Pulmonary artery endothelial cell (primary cell): ENCODE measurements at regions not wholly inside any gene's neighbourhood (a gene's known extent, or its start where the extent isn't known, plus 50 kb on each side); places are given as distances from the start of the nearest gene placed in this dataset.
"Not testable (repeated sequence)": the region's sequence is repeated elsewhere in the genome, so short reads cannot be mapped to it uniquely, and the experiment has no call there.

Experiments used
- DNase-seq: peaks from one replicate; pipeline ENCODE4 v3.0.0-alpha.2; 2011; ENCODE audit warnings: low read depth, low spot score

DNA sequence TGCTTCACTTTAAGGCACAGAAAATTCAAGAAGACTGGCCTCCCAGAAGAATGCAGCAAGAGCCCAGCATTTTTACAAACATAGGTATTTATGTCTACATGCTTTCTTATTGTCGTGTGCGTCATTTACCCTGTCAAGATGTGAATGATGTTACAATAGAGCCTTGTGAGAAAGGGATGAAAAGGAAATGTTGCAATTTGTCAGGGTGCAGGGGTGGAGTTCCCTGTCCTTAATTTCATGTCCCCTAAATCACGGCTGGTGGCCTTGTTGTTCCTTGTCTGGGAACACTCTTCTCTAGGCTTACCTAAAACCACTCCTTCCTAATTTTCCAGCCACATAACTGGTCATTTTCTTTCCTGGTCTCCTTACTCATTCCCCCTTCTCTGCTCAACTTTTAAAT, 194.2 kb downstream of the TXNL1 start:
- no peak for DNase-seq

DNA sequence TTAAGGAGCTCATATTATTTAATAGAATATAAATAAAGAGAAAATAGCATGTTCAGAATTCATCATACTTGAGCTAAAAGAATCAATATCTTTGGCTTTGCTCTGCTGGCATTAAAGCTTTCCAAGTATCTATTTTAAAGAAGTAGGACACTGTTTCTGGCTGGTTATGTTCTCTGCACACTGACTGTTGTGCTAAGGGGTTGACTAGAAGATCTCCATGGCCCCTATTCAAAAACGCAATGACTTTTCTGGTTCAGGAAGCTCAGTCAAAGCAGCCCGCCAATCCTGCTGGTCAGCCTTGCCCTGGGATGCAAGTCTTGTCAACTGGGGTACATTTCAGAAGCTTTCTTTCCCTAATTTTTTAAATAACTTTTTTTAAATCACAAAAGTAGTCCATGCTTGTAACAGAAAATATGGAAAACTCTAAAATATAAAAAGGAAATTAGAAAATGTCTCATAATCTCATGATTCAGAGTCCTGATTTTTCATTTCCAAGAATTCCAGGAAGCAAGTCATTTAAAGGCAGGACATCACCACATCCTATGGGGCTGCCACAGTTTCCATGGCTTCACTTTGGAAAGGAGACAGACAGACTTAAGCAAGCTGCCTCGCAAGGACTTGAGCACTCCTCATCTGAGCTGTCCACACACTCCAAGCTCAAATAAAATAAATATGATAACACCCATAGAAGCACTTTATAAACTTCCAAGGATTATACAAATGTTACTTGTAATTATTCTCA, 195.1 kb downstream of the TXNL1 start:
- peak; percentile 33 for DNase-seq

DNA sequence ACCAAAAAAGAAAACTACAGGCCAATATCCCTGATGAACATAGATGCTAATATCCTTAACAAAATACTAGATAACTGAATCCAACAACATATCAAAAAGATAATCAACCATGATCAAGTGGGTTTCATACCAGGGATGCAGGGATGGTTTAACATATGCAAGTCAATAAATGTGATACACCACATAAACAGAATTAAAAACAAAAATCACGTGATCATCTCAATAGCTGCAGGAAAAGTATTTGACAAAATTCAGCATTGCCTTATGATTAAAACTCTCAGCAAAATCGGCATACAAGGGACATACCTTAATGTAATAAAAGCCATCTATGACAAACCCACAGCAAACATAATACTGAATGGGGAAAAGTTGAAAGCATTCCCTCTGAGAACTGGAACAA, 199.9 kb downstream of the TXNL1 start:
- DNase-seq: not testable (repeated sequence)

DNA sequence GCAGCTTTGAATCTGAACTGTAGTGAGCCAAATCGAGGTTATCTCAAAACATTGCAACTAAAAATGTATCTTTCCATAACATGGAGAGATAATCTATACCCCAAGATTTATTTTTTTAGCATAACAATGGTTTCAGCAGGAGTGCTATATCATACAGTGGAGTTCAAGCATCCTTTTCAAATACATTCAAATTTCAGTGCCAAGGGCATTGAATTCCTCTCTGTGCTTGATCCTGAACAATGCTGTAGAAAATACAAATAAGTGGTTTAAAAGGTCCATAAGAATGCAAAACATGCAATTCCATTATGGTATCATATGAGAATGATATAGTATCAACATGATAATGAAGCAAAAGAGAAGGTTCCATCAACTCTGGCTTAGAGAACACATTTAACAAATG, 201.7 kb downstream of the TXNL1 start:
- DNase-seq: no peak

DNA sequence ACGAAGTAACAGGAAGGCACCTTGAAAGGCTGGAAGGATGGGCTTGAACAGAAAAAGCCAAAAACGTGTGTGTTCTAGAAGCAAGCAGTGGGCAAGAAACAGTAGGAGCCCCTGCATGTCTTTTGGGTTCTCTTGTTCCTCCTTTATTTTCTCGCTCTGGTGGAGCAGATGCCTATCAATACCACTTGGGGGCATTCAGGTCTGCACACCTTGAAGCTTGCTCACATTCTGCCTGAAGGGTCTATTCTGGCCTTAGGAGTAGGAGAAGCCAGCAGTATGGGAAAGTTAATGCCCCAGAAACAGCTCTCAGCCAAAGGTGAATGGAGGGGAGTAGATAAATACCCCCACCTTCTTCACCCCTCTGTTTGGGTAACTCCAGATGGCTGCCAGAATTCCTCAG, 204.5 kb downstream of the TXNL1 start:
- no peak for DNase-seq

DNA sequence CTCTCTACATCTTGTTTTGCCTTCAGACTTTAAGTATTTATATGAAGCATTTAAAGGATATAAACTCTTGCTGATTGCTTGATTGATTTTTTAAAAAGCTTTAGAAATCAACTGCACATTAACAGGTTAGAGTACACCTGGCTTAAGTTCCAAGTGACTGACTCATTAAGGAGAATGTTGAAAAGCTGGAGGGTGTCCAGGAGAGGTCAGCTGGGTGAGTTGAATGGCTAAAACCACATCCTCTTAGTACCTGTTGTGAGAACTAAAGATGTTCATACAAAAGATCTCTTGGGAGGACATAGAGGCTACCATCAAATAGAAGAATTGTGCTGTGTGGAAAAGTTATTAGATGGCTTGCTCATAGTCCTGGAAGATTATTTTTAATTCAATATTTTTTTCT, 206.8 kb downstream of the TXNL1 start:
- DNase-seq: no peak

DNA sequence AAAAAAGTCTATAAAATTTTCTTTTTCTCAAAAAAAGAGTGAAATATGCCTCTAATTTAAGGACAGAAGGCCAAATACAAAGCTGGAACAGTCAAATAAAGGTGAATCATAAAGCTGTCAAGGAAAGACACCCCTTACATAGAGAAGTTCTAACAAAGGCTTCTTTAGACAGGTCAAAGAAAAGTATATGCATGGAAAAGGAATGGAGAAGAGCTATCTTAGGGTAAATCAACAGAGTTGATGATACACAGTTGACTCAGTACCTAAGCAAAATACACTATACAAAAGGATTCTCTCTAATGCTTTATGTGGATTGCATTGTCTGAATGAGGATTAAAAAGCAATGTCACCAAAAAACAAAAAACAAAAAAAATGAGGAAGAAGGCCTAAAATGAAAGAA, 214.8 kb downstream of the TXNL1 start:
- DNase-seq: no peak

DNA sequence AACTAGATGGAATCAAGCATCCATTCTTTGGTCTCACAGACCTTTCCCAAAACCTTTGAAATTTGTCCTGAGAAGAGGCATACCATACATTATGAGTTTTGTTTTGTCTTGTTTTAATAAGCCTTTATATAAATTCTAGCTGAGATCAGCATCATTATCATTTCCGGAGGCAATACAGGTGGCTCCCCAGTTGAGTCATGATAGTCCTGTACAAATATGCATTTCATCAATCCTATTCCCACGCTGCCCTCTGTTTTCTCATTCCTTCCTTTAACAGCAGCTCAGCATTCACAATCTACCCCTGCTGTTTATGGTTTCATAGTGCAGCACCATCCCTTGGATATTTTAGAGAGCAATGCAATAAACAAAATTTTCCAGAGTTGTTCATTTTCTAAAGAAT, 216.7 kb downstream of the TXNL1 start:
- no peak for DNase-seq

DNA sequence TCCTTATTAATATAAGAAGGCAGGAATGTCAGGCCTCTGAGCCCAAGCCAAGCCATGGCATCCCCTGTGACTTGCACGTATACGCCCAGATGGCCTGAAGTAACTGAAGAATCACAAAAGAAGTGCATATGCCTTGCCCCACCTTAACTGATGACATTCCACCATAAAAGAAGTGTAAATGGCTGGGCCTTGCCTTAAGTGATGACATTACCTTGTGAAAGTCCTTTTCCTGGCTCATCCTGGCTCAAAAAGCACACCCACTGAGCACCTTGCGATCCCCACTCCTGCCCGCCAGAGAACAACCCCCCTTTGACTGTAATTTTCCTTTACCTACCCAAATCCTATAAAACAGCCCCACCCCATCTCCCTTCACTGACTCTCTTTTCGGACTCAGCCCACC, 217.5 kb downstream of the TXNL1 start:
- not testable (repeated sequence) for DNase-seq

DNA sequence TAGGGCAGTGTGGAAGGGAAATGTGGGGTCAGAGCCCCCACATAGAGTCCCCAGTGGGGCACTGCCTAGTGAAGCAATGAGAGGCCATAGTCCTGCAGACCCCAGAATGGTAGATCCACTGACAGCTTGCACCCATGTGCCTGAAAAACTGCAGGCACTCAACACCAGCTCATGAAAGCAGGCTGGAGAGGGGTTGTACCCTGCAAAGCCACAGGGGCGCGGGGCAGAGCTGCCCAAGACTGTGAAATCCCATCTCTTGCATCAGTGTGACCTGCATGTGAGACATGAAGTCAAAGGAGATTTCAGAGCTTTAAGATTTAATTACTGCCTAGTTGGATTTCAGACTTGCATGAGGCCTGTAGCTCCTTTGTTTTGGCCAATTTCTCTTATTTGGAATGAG, 224.0 kb downstream of the TXNL1 start:
- DNase-seq: no peak

DNA sequence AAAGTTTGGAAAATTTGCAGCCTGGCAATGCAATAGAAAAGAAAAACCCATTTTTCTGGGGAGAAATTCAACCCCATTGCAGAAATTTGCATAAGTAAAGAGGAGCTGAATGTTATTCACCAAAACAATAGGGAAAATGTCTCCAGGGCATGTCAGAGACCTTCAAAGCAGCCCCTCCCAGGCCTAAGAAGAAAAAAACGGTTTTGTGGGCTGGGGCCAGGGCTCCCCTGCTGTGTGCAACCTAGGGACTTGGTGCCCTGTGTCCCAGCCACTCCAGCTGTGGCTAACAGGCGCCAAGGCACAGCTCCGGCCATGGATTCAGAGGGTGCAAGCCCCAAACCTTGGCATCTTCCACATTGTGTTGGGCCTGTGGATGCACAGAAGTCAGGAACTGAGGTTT, 224.5 kb downstream of the TXNL1 start:
- DNase-seq: no peak

DNA sequence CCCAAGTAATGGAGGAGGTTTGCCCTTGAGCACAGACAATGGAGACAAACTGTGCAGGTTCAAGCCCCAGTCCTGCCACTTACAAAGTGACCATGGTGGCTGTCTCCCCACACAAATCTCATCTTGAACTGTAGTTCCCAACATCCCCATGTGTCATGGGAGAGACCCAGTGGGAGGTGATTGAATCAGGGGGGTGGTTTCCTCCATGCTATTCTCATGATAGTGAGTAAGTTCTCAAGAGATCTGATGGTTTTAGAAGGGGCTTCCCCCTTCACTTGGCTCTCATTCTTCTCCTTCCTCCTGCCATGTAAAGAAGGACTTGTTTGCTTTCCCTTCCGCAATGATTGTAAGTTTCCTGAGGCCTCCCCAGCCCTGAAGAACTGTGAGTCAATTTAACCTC, 225.4 kb downstream of the TXNL1 start:
- DNase-seq: no peak

DNA sequence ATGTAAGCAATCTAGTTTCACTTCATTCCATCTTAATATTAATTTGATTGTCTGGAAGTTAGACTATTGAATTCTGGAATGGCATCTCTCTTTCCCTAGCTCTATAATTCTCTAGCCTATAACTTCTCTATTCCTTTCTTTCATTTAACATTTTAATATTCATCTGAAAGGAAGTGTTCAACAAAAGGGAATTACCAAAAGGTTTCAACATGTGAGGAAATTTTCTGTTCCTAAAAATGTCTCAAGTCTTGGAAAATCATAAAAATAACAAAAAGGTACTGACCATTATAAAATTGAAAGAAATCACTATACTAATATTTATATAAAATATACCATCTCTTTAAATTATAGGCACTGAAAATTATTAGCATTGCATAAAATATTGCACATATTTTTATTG, 228.7 kb downstream of the TXNL1 start:
- no peak for DNase-seq

DNA sequence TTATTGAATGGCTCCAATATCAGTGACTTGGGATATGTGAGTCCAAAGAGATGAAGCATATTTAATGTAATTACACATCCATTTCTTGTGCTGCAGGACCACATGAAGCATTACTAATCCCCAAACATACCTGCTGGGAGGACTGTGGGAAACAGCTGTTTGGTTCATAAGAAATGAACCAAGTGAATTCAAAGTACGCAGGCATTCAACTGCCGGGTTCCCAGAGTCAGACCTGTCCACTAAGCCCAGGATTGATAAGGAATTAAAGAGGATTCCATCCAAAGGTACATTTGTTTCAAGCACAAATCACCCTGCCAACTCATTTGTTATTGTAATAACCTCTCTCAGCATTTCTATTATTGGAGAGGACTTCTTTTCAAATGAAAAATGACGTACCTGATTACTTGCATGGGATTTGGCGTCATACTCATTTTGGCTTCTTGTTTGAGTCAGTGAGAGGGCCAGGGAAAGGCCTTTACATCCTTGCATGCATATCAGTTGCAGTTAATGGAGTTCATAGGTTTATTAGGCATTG, 230.7 kb downstream of the TXNL1 start:
- no peak for DNase-seq

DNA sequence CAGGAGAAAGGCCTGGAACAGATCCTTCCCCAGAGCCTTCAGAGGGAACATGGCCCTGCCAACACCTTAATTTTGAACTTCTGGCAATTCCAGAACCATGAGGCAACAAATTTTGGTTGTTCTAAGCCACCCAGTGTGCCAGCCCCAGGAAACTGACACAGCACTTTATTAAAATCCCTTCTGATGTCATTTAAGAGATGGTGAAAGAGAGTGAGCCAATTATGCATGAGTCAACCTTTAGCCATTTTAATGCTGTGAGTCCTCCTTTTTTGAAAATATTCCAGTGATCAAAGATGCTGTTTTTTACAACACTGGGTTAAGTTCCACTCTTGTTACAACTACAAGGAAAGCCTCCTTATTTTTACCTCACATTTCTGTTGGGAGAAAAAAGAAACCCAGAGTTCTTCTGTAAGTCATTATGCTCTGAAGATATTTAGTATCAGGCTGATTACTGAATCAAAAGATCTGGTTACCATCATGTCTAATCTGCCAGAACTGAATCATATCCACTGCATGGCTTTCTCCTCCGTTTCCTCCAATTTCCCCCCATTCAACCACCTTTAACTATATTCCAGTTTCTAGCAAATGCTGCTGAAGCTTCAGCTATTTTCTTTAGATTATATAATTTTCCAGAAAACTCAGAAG, 235.4 kb downstream of the TXNL1 start:
- DNase-seq: no peak

DNA sequence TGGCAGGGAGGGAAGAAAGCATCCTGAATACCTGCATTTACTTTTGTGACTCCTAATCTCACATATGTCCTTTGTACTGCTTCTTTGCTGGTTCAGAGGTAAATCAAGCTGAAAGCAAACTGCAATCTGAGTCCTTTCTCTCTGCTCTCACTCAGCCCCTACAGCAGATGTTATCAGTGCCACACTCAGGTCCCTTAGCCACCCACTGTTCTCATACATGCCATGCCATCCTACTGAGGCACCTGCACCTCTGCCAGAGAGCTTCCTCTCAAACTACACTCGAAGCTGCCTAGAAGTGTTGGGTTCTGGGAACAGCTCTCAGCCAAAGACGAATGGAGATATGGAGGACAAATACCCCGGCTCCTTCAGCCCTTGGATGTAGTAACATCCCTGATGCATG, 244.5 kb downstream of the TXNL1 start:
- no peak for DNase-seq

DNA sequence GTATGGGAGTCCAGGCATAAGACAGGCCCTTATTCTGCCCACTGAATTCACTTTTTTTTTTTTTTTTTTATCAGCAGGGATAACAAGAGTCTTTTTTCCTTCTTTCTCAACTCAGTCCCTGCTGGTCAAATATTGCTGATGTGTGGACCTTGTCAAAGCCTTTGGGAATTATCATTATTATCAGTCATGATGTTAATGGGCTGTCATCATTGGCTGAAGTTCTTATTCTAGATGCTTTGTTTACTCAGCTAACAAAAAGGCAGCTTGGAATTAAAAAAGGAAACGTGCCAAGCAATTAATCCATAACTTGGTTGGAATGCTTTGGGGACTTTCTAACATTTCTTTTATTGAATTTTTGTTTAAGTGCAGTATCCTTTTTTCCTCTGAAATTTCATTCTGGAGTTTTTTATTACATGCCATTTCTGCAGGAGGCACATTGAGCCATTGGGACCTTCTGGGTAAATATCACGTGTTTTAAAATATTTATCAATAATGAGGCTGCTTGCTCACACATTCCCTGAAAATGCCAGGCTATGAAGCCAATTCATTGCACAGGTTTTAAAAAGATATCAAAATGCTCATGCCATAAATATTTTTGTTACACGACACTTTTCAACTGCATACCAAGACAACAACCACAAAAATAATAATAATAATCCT, 246.3 kb downstream of the TXNL1 start:
- no peak for DNase-seq

DNA sequence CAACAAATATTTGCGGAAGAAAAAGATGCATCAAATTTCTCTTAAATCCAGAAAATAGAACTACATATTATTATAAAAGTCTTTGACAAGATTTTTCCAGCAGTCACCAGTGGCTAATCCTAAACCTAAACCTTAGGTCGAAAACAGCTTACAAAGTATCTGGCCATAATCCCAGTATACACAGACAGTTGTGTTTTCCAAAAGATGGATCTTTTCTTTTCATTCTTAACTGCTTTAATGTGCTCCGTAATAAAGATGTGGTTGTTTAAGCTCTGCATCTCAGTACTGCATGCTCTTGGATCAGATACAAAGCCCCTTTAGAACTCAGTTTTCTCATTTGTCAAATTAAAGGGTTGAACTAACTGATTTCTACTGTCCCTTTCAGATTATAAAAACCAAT, 247.8 kb downstream of the TXNL1 start:
- no peak for DNase-seq

DNA sequence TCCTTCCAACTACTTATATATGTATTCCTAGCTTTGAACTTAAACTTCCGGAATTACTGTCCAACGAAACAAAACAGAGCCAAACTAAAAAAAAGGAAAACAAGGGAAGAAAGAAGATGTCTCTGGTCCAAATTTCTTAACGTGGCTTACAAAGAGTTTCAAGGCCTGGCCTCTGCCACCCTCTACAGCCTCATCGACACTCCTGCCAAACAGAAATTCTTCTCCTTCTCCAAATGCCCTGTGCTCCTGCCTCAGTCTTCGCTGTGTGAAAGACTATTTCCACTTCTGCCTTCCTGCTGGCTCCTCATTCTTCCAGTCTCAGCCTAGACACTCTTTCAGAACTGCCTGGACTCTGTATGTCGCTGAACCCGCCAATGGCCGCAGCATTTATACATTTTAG, 249.2 kb downstream of the TXNL1 start:
- DNase-seq: no peak

DNA sequence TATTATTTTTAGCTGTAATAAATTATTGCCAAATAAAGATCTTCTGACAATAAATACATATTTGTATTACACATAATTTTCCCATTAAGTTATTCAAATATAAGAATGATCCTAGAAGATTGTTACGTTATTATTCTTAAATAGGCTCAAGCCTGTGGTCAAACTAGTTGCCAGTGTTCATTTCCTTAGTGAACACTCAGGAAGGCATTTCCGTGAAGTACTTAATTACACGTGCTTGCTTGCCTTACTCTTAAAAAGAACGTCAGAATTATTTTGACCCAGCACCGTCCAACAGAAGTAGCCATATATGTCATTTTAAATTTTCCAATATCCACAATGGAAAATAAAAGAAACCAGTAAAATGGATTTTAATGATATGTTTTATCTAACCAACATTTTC, 249.8 kb downstream of the TXNL1 start:
- no peak for DNase-seq

DNA sequence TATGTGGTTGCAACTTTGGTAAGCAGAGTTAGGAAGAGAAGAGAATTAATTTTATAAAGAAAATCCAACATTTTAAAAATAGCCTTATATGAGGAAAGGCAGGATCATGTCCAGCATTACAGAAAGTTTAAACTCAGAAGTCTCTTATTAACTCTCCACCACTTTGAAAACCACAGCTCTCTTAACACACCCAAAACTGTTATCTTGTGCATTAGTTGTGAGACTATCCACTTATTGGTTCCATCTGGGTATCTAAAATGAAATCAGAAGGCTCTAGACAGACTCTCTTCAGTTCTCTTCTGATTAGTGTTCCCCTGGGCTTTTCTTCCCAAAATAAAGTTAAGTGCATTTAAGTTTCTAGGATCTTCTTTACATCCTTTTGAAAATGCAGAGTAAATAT, 251.5 kb downstream of the TXNL1 start:
- no peak for DNase-seq

DNA sequence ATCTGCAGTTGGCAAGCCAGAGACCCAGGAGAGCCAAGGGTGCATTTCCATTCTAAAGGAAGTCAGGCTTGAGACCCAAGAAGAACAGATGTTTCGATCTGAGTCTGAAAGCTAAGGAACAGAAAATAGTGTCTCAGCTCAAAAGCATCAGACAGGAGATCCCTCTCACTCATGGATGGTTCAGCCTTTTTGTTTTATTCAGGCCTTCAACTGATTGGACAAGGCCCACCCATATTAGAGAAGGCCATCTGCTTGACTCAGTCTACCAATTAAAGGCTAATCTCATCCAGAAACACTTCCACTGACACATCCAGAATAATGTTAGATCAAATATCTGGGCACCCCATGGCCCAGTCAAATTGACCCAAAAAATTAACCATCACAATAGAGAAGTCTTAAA, 255.0 kb downstream of the TXNL1 start:
- DNase-seq: no peak

DNA sequence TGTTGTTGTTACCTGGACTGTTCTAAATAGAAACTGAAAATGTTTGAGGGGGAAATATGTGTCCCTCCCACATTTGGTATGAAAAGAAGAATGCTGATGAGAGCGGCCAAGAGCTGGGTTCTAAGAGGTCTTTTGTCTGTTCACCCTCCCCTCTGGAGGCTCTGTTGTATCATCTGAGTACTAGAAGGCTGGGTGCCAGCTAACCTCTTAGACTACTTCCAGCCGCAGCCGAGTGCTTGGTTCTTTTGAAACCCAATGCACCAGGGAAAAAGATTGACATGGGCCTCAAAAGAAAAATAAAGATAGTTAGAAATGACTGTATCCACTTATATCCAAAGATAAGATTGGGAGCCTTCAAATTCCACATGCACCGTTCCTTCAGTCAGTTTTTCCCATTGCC, 255.9 kb downstream of the TXNL1 start:
- DNase-seq: no peak
